ENCODE measurements at regions not wholly inside any gene's neighbourhood (a gene's known extent, or its start where the extent isn't known, plus 50 kb on each side); places are given as distances from the start of the nearest gene placed in this dataset.

GRCh38 chr17:34125010-34125409 is 130.1 kb upstream of the CCL2 start:
- no peak for DNase-seq

GRCh38 chr17:34125921-34126320 is 129.2 kb upstream of the CCL2 start:
- no peak for DNase-seq

- DNase-seq, result no peak
Observed at GRCh38 chr17:34126496-34126895, 128.6 kb upstream of the CCL2 start.

- no peak for DNase-seq
Observed at GRCh38 chr17:34126965-34127364, 128.1 kb upstream of the CCL2 start.

GRCh38 chr17:34130544-34130943 is 124.5 kb upstream of the CCL2 start:
- DNase-seq, result no peak

- DNase-seq, result no peak
Observed at GRCh38 chr17:34131386-34131785, 123.7 kb upstream of the CCL2 start.

GRCh38 chr17:34133350-34133749 is 121.7 kb upstream of the CCL2 start:
- peak in 16 of 56 donors; percentile 3 to 67 (median 30) for DNase-seq

- DNase-seq, result no peak
Observed at GRCh38 chr17:34135841-34136240, 119.2 kb upstream of the CCL2 start.

GRCh38 chr17:34140006-34140405 is 115.1 kb upstream of the CCL2 start:
- peak in 1 of 56 donors; percentile 6 for DNase-seq

GRCh38 chr17:34141590-34141989 is 113.5 kb upstream of the CCL2 start:
- DNase-seq, result no peak

GRCh38 chr17:34143430-34143829 is 111.7 kb upstream of the CCL2 start:
- no peak for DNase-seq

- DNase-seq, result peak in 13 of 56 donors; percentile 2 to 40 (median 15)
Observed at GRCh38 chr17:34146440-34147043, 108.5 kb upstream of the CCL2 start.

GRCh38 chr17:34151102-34151501 is 104.0 kb upstream of the CCL2 start:
- no peak for DNase-seq

GRCh38 chr17:34153991-34154390 is 101.1 kb upstream of the CCL2 start:
- peak in 4 of 56 donors; percentile 3 to 15 (median 11) for DNase-seq

- DNase-seq, result peak in 20 of 56 donors; percentile 5 to 54 (median 28)
Observed at GRCh38 chr17:34154961-34155730, 99.9 kb upstream of the CCL2 start.

- no peak for DNase-seq
Observed at GRCh38 chr17:34155947-34156346, 99.1 kb upstream of the CCL2 start.

GRCh38 chr17:34156401-34156740 is 98.7 kb upstream of the CCL2 start:
- DNase-seq, result peak in 1 of 56 donors; percentile 48

GRCh38 chr17:34156741-34157589 is 98.1 kb upstream of the CCL2 start:
- DNase-seq, result peak in 12 of 56 donors; percentile 8 to 61 (median 25)

- DNase-seq, result no peak
Observed at GRCh38 chr17:34161690-34162089, 93.4 kb upstream of the CCL2 start.

- no peak for DNase-seq
Observed at GRCh38 chr17:34163123-34163522, 92.0 kb upstream of the CCL2 start.

GRCh38 chr17:34163646-34164045 is 91.4 kb upstream of the CCL2 start:
- DNase-seq, result peak in 5 of 56 donors; percentile 5 to 21 (median 9)

GRCh38 chr17:34164837-34165236 is 90.2 kb upstream of the CCL2 start:
- DNase-seq, result no peak
